Lower lobe of right lung (tissue), 2 donors: ENCODE measurements at regions not wholly inside any gene's neighbourhood (a gene's known extent, or its start where the extent isn't known, plus 50 kb on each side); places are given as distances from the start of the nearest gene placed in this dataset.

Source experiments
- ATAC-seq, 2 donors: fragments of 200-7000 bp; cut with Tn5 transposase; one replicate each; pipeline ENCODE4 v1.9.1; 2020 to 2022; ENCODE audit warnings: mild to moderate bottlenecking in 2 of 2, moderate library complexity in 2 of 2
- DNase-seq: peaks from one replicate; pipeline ENCODE4 v3.0.0-alpha.2; 2020
- H3K27ac ChIP-seq: fragments of 200-600 bp; one replicate; pipeline ENCODE4 v1.8.0; 2022
- H3K27me3 ChIP-seq: fragments of 200-600 bp; one replicate; pipeline ENCODE4 v1.8.0; 2022; ENCODE audit warnings: low read depth
- H3K36me3 ChIP-seq: fragments of 200-600 bp; one replicate; pipeline ENCODE4 v1.8.0; 2022; ENCODE audit warnings: mild to moderate bottlenecking
- H3K4me1 ChIP-seq: fragments of 200-600 bp; one replicate; pipeline ENCODE4 v1.8.0; 2022
- H3K4me3 ChIP-seq: fragments of 200-600 bp; one replicate; pipeline ENCODE4 v1.8.0; 2022; ENCODE audit warnings: mild to moderate bottlenecking
- H3K9me3 ChIP-seq: fragments of 200-600 bp; one replicate; pipeline ENCODE4 v1.8.0; 2022
- CTCF ChIP-seq: fragments of 200-600 bp; IDR thresholded peaks from one replicate; pipeline ENCODE4 v1.8.0; 2022; ENCODE audit warnings: antibody characterized with exemption, mild to moderate bottlenecking
- intact Hi-C: fragments of 100-400 bp; cut with DNase I; formaldehyde crosslinking; loops from one replicate; pipeline ENCODE4 v1.11.0; 2022
- donor health status: DM: no; HTN: yes; CAD: no; lungs with severe emphysema.

GRCh38 chr2:234873828-234874173 lies 78.0 kb upstream of the SH3BP4 start:
- Histone ChIP-seq H3K4me3 (no peak overlapping the region), H3K27ac (no peak overlapping the region), H3K4me1 (no peaks in the 10 kb centered on the region), H3K9me3 (no peaks in the 10 kb centered on the region), H3K36me3 (no peaks in the 10 kb centered on the region), H3K27me3 (no peaks in the 10 kb centered on the region)
- peak in 1 of 2 donors; percentile 48 for ATAC-seq
- DNase-seq = no peak
- intact Hi-C loops = no loop called here
- TF ChIP-seq CTCF = no peak

- ATAC-seq = no peak
- Histone ChIP-seq H3K27me3 (no peaks in the 10 kb centered on the region), H3K27ac (no peak overlapping the region)
These were observed 78.6 kb upstream of the SH3BP4 start for GRCh38 chr2:234873103-234873827.

GRCh38 chr2:234869969-234870368 lies 81.8 kb upstream of the SH3BP4 start:
- intact Hi-C loops = no loop called here

More at GRCh38 chr2:234873103-234873827, 78.6 kb upstream of the SH3BP4 start:
- Histone ChIP-seq H3K4me1 (no peaks in the 10 kb centered on the region), H3K4me3 (no peak overlapping the region), H3K36me3 (no peaks in the 10 kb centered on the region), H3K9me3 (no peaks in the 10 kb centered on the region)
- intact Hi-C loops = no loop called here
- no peak for DNase-seq
- no peak for TF ChIP-seq CTCF

GRCh38 chr2:234869164-234869563 lies 82.7 kb upstream of the SH3BP4 start:
- H3K4me3 ChIP-seq = no peak overlapping the region
- H3K27me3 ChIP-seq = no peaks in the 10 kb centered on the region
- TF ChIP-seq CTCF = no peak
- intact Hi-C loops = no loop called here
- H3K4me1 ChIP-seq = no peaks in the 10 kb centered on the region
- no peaks in the 10 kb centered on the region for H3K36me3 ChIP-seq
- no peak overlapping the region for H3K27ac ChIP-seq
- ATAC-seq (no peak), DNase-seq (no peak)
- H3K9me3 ChIP-seq = no peaks in the 10 kb centered on the region

More at GRCh38 chr2:234869969-234870368, 81.8 kb upstream of the SH3BP4 start:
- no peak overlapping the region for H3K27ac ChIP-seq
- no peaks in the 10 kb centered on the region for H3K36me3 ChIP-seq
- ATAC-seq = no peak
- H3K4me3 ChIP-seq = no peak overlapping the region
- H3K9me3 ChIP-seq = no peaks in the 10 kb centered on the region
- H3K27me3 ChIP-seq = no peaks in the 10 kb centered on the region
- no peak for DNase-seq
- TF ChIP-seq CTCF = no peak
- no peaks in the 10 kb centered on the region for H3K4me1 ChIP-seq

- intact Hi-C loops = no loop called here
- no peak for TF ChIP-seq CTCF
- ATAC-seq (no peak), DNase-seq (no peak)
- H3K4me3 ChIP-seq = no peak overlapping the region
- no peaks in the 10 kb centered on the region for H3K36me3 ChIP-seq
- no peaks in the 10 kb centered on the region for H3K9me3 ChIP-seq
- no peaks in the 10 kb centered on the region for H3K27me3 ChIP-seq
- no peak overlapping the region for H3K27ac ChIP-seq
- H3K4me1 ChIP-seq = no peaks in the 10 kb centered on the region
These were observed 83.9 kb upstream of the SH3BP4 start for GRCh38 chr2:234867882-234868285.
